ENCODE measurements at regions not wholly inside any gene's neighbourhood (a gene's known extent, or its start where the extent isn't known, plus 50 kb on each side); places are given as distances from the start of the nearest gene placed in this dataset.

DNA sequence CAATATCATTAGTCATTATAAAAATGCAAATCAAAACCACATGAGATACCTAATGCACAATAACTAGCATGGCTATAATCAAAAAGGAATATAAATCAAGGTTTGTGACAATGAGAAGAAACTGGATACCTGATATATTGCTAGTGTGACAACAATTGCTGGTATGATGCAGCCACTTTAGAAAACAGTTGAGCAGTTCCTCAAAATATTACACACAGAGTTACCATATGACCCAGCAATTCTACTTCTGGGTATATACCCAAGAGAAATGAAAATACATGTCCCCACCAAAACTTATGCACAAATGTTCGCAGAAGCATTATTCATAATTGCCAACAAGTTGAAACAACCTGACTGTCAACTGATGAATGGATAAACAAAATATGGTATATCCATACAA is 339.7 kb upstream of the POU5F2 start:
- H3K36me3 ChIP-seq (ENCODE audit: control insufficient read depth, insufficient read depth, low read length) = no peaks in the 10 kb centered on the region
- intact Hi-C loops (cut with micrococcal nuclease; ENCODE audit: unreplicated experiment) = no loop called here
- H3K9me3 ChIP-seq (ENCODE audit: control insufficient read depth, insufficient read depth, low read depth, low read length) = no peaks in the 10 kb centered on the region
- no peaks in the 10 kb centered on the region for H3K27me3 ChIP-seq (ENCODE audit: control insufficient read depth, insufficient read depth, low read length)
- no peak overlapping the region for H3K4me3 ChIP-seq (ENCODE audit: low read depth in 2 of 2, low read length in 2 of 2)
- no TSS peak for BruUV-seq (replicated peaks)
- no peak for TF ChIP-seq SIN3A (IDR thresholded peaks at IDR 0.05; ENCODE audit: borderline replicate concordance, insufficient read depth, low read depth, low read length)
- ChIA-PET POLR2A (no interaction called here), CTCF (no interaction called here)
- no peak overlapping the region for H3K27ac ChIP-seq (ENCODE audit: low read length)
- DNase-seq (ENCODE audit: low read depth, low spot score) (no peak), ATAC-seq (no peak)
- H3K4me1 ChIP-seq (ENCODE audit: control insufficient read depth, insufficient read depth, low read length) = no peaks in the 10 kb centered on the region
- in situ Hi-C loops (cut with HindIII; ENCODE audit: low pct_unique_long_range_greater_than_20kb, low sequenced_read_pairs) = no loop called here

DNA sequence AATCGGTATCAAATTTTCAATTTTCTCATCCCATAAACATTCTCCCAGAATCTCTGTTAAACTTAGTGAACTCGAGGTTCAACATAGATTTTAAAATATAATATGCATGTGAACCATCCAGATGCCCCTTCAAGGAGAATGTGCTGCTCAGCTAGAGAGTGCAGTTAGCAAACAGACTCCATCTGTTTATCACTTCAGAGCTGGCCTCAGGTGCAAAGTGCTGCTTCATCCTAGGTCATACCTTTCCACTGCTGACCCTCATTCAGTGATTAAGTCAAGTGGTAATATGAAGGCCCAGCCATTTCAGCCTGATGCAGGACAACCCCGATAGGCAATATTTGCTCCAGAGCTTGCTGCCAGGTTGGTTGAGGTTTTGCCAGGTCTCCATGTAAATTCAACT is 339.0 kb upstream of the POU5F2 start:
- DNase-seq (ENCODE audit: low read depth, low spot score) (no peak), ATAC-seq (no peak)
- Histone ChIP-seq H3K4me3 (ENCODE audit: low read depth in 2 of 2, low read length in 2 of 2) (no peak overlapping the region), H3K4me1 (ENCODE audit: control insufficient read depth, insufficient read depth, low read length) (no peaks in the 10 kb centered on the region), H3K27ac (ENCODE audit: low read length) (no peak overlapping the region), H3K9me3 (ENCODE audit: control insufficient read depth, insufficient read depth, low read depth, low read length) (no peaks in the 10 kb centered on the region), H3K27me3 (ENCODE audit: control insufficient read depth, insufficient read depth, low read length) (no peaks in the 10 kb centered on the region), H3K36me3 (ENCODE audit: control insufficient read depth, insufficient read depth, low read length) (no peaks in the 10 kb centered on the region)
- ChIA-PET POLR2A (no interaction called here), CTCF (no interaction called here)
- in situ Hi-C loops (cut with HindIII; ENCODE audit: low pct_unique_long_range_greater_than_20kb, low sequenced_read_pairs) (no loop called here), intact Hi-C loops (cut with micrococcal nuclease; ENCODE audit: unreplicated experiment) (no loop called here)
- TF ChIP-seq SIN3A (IDR thresholded peaks at IDR 0.05; ENCODE audit: borderline replicate concordance, insufficient read depth, low read depth, low read length) = no peak
- TF ChIP-seq TCF7L2 (IDR thresholded peaks at IDR 0.05; ENCODE audit: low read depth, low read length) = no peak
- no peak for TF ChIP-seq POLR2AphosphoS5 (IDR thresholded peaks at IDR 0.05; ENCODE audit: low read depth, low read length)
- TF ChIP-seq, protein P1, sequence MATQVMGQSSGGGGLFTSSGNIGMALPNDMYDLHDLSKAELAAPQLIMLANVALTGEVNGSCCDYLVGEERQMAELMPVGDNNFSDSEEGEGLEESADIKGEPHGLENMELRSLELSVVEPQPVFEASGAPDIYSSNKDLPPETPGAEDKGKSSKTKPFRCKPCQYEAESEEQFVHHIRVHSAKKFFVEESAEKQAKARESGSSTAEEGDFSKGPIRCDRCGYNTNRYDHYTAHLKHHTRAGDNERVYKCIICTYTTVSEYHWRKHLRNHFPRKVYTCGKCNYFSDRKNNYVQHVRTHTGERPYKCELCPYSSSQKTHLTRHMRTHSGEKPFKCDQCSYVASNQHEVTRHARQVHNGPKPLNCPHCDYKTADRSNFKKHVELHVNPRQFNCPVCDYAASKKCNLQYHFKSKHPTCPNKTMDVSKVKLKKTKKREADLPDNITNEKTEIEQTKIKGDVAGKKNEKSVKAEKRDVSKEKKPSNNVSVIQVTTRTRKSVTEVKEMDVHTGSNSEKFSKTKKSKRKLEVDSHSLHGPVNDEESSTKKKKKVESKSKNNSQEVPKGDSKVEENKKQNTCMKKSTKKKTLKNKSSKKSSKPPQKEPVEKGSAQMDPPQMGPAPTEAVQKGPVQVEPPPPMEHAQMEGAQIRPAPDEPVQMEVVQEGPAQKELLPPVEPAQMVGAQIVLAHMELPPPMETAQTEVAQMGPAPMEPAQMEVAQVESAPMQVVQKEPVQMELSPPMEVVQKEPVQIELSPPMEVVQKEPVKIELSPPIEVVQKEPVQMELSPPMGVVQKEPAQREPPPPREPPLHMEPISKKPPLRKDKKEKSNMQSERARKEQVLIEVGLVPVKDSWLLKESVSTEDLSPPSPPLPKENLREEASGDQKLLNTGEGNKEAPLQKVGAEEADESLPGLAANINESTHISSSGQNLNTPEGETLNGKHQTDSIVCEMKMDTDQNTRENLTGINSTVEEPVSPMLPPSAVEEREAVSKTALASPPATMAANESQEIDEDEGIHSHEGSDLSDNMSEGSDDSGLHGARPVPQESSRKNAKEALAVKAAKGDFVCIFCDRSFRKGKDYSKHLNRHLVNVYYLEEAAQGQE (IDR thresholded peaks at IDR 0.05; ENCODE audit: insufficient read depth in 1 of 2, low read depth in 2 of 2, low read length in 1 of 2) = no peak
- TF ChIP-seq, protein P2, sequence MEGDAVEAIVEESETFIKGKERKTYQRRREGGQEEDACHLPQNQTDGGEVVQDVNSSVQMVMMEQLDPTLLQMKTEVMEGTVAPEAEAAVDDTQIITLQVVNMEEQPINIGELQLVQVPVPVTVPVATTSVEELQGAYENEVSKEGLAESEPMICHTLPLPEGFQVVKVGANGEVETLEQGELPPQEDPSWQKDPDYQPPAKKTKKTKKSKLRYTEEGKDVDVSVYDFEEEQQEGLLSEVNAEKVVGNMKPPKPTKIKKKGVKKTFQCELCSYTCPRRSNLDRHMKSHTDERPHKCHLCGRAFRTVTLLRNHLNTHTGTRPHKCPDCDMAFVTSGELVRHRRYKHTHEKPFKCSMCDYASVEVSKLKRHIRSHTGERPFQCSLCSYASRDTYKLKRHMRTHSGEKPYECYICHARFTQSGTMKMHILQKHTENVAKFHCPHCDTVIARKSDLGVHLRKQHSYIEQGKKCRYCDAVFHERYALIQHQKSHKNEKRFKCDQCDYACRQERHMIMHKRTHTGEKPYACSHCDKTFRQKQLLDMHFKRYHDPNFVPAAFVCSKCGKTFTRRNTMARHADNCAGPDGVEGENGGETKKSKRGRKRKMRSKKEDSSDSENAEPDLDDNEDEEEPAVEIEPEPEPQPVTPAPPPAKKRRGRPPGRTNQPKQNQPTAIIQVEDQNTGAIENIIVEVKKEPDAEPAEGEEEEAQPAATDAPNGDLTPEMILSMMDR (IDR thresholded peaks at IDR 0.05) = no peak
- BruUV-seq (replicated peaks) = no TSS peak

DNA sequence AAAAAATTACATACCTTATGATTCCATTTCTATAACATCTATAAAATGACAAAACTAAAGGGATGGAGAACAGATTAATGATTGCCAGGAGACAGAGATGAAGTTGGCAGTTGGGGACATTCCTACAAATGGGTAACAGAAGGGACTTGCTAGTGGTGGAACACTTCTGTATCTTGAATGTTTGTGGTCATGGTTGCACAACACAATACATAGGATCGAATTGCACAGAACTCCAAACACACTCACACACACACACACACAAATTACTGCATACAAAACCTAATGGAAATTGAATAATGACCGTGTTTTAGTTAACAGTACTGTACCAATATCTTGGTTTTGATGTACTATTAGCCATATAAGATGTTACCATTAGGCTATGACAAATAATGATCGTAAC is 330.7 kb upstream of the POU5F2 start:
- intact Hi-C loops (cut with micrococcal nuclease; ENCODE audit: unreplicated experiment) = no loop called here
- ATAC-seq (no peak), DNase-seq (ENCODE audit: low read depth, low spot score) (no peak)
- TF ChIP-seq SIN3A (IDR thresholded peaks at IDR 0.05; ENCODE audit: borderline replicate concordance, insufficient read depth, low read depth, low read length) (no peak), TCF7L2 (IDR thresholded peaks at IDR 0.05; ENCODE audit: low read depth, low read length) (no peak), POLR2AphosphoS5 (IDR thresholded peaks at IDR 0.05; ENCODE audit: low read depth, low read length) (no peak)
- TF ChIP-seq, protein P2 (IDR thresholded peaks at IDR 0.05) = no peak
- TF ChIP-seq, protein P1 (IDR thresholded peaks at IDR 0.05; ENCODE audit: insufficient read depth in 1 of 2, low read depth in 2 of 2, low read length in 1 of 2) = no peak
- Histone ChIP-seq H3K4me3 (ENCODE audit: low read depth in 2 of 2, low read length in 2 of 2) (no peak overlapping the region), H3K9me3 (ENCODE audit: control insufficient read depth, insufficient read depth, low read depth, low read length) (0 out of 2 replicates have a peak, but pooled peaks cover 1% of the 10 kb centered on the region), H3K27me3 (ENCODE audit: control insufficient read depth, insufficient read depth, low read length) (no peaks in the 10 kb centered on the region), H3K4me1 (ENCODE audit: control insufficient read depth, insufficient read depth, low read length) (no peaks in the 10 kb centered on the region), H3K36me3 (ENCODE audit: control insufficient read depth, insufficient read depth, low read length) (no peaks in the 10 kb centered on the region), H3K27ac (ENCODE audit: low read length) (no peak overlapping the region)
- CTCF ChIA-PET = no interaction called here
- no TSS peak for BruUV-seq (replicated peaks)
- in situ Hi-C loops (cut with HindIII; ENCODE audit: low pct_unique_long_range_greater_than_20kb, low sequenced_read_pairs) = no loop called here
- POLR2A ChIA-PET = no interaction called here

All from Panc1 (cell line).